Activated B cell treated with CpG ODN at 0.5 μM for 24 hours (primary cell): ENCODE measurements at regions not wholly inside any gene's neighbourhood (a gene's known extent, or its start where the extent isn't known, plus 50 kb on each side); places are given as distances from the start of the nearest gene placed in this dataset.

Experiments used
- ATAC-seq: fragments of 200-7000 bp; cut with Tn5 transposase; one replicate; pipeline ENCODE4 v1.10.0; 2021; ENCODE audit warnings: low read depth, mild to moderate bottlenecking, moderate library complexity
- CTCF ChIA-PET: fragments of 350-600 bp; sonication (Branson Sonifier 250); formaldehyde crosslinking; loops from one replicate; lab custom pipeline; 2021; ENCODE audit warnings: antibody characterized with exemption; lab: Charles Lee
- POLR2A ChIA-PET: fragments of 350-600 bp; sonication (Branson Sonifier 250); formaldehyde crosslinking; loops from one replicate; lab custom pipeline; 2021; ENCODE audit warnings: antibody characterized with exemption; lab: Charles Lee
- DNase-seq: peaks from one replicate; pipeline ENCODE4 v3.0.0; 2022
- H3K27ac Mint-ChIP-seq: one replicate; pipeline ENCODE4 v1.8.0; 2020; ENCODE audit warnings: mixed read lengths
- H3K27me3 Mint-ChIP-seq: one replicate; pipeline ENCODE4 v1.8.0; 2021; ENCODE audit warnings: mixed read lengths
- H3K36me3 Mint-ChIP-seq: one replicate; pipeline ENCODE4 v1.8.0; 2021; ENCODE audit warnings: low read depth, mixed read lengths
- H3K4me1 Mint-ChIP-seq: one replicate; pipeline ENCODE4 v1.8.0; 2021; ENCODE audit warnings: mixed read lengths
- H3K4me3 Mint-ChIP-seq: one replicate; pipeline ENCODE4 v1.8.0; 2020; ENCODE audit warnings: mild to moderate bottlenecking, mixed read lengths
- H3K9me3 Mint-ChIP-seq: one replicate; pipeline ENCODE4 v1.8.0; 2020; ENCODE audit warnings: mixed read lengths
- intact Hi-C: fragments of 100-400 bp; cut with micrococcal nuclease; formaldehyde crosslinking; loops from one replicate; pipeline ENCODE4 v1.15.1; 2024
- TF ChIP-seq, protein P1 (sequence below): fragments of 200-600 bp; IDR thresholded peaks from one replicate; pipeline ENCODE4 v1.8.0; 2022; ENCODE audit warnings: antibody characterized with exemption, mild to moderate bottlenecking

- H3K27me3 Mint-ChIP-seq: no peaks in the 10 kb centered on the region
- no peaks in the 10 kb centered on the region for H3K4me1 Mint-ChIP-seq
- H3K27ac Mint-ChIP-seq: no peak overlapping the region
- no peak overlapping the region for H3K4me3 Mint-ChIP-seq
- no peaks in the 10 kb centered on the region for H3K36me3 Mint-ChIP-seq
- peaks cover 4% of the 10 kb centered on the region for H3K9me3 Mint-ChIP-seq
- POLR2A ChIA-PET: no interaction called here
- CTCF ChIA-PET: interaction anchor here (0.7 kb wide), 1 partner anchor 16 kb away, joined by 3 read pairs; no protein-coding TSS in a partner anchor
- ATAC-seq: no peak
- DNase-seq: no peak
- TF ChIP-seq, protein P1, sequence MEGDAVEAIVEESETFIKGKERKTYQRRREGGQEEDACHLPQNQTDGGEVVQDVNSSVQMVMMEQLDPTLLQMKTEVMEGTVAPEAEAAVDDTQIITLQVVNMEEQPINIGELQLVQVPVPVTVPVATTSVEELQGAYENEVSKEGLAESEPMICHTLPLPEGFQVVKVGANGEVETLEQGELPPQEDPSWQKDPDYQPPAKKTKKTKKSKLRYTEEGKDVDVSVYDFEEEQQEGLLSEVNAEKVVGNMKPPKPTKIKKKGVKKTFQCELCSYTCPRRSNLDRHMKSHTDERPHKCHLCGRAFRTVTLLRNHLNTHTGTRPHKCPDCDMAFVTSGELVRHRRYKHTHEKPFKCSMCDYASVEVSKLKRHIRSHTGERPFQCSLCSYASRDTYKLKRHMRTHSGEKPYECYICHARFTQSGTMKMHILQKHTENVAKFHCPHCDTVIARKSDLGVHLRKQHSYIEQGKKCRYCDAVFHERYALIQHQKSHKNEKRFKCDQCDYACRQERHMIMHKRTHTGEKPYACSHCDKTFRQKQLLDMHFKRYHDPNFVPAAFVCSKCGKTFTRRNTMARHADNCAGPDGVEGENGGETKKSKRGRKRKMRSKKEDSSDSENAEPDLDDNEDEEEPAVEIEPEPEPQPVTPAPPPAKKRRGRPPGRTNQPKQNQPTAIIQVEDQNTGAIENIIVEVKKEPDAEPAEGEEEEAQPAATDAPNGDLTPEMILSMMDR: no peak
- intact Hi-C loops: loop anchor here (10.0 kb wide), 1 partner anchor 63 kb away; no protein-coding TSS in a partner anchor
Measured at GRCh38 chr11:25928076-25928475, 403.9 kb upstream of the ANO3 start.

DNA sequence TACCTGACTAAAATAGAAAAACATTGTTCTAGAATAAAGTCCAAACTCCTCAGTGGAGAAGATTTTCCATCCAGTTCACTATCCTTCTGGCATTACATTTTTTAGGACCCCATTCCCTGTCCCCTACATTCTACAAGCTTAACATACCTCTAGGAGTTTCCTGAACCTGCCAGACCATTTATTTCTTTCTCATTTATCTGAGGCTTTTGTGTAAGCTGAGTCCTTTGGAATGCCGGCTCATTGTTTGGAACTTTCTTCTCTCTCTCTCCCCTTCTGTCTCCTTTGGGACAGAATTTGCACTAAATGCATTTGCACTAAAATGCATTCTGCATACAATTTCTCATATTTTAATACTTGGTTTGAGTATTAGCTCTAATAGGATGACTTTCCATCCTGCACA lies 393.0 kb upstream of the ANO3 start:
- DNase-seq (no peak), ATAC-seq (no peak)
- POLR2A ChIA-PET: no interaction called here
- H3K4me3 Mint-ChIP-seq: no peak overlapping the region
- intact Hi-C loops: no loop called here
- no peaks in the 10 kb centered on the region for H3K4me1 Mint-ChIP-seq
- CTCF ChIA-PET: no interaction called here
- no peaks in the 10 kb centered on the region for H3K27me3 Mint-ChIP-seq
- no peaks in the 10 kb centered on the region for H3K9me3 Mint-ChIP-seq
- no peaks in the 10 kb centered on the region for H3K36me3 Mint-ChIP-seq
- no peak overlapping the region for H3K27ac Mint-ChIP-seq
- TF ChIP-seq, protein P1: no peak

DNA sequence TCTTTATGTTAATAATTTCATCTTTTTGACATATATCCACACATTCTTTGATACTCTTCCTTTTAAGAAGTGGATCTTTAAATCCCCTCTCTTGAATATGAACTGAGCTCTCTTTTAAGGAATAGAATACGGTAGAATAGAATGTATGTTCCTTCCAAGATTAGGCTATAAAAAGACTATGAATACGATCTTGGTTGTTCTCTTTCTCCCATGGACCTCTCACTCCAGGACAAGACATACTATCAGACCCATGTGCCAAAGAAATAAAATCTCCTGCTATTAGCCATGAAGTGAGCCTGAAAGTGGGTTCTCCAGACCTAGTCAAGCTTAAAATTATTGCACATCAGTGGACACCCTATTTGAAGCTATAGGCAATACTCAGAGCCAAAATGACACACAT lies 392.2 kb upstream of the ANO3 start:
- DNase-seq (no peak), ATAC-seq (no peak)
- no peak overlapping the region for H3K27ac Mint-ChIP-seq
- H3K27me3 Mint-ChIP-seq: no peaks in the 10 kb centered on the region
- CTCF ChIA-PET: no interaction called here
- intact Hi-C loops: no loop called here
- POLR2A ChIA-PET: no interaction called here
- TF ChIP-seq, protein P1: no peak
- H3K9me3 Mint-ChIP-seq: no peaks in the 10 kb centered on the region
- no peaks in the 10 kb centered on the region for H3K4me1 Mint-ChIP-seq
- no peaks in the 10 kb centered on the region for H3K36me3 Mint-ChIP-seq
- no peak overlapping the region for H3K4me3 Mint-ChIP-seq

- no peak overlapping the region for H3K27ac Mint-ChIP-seq
- ChIA-PET POLR2A (no interaction called here), CTCF (no interaction called here)
- DNase-seq (no peak), ATAC-seq (no peak)
- H3K27me3 Mint-ChIP-seq: no peaks in the 10 kb centered on the region
- no peaks in the 10 kb centered on the region for H3K36me3 Mint-ChIP-seq
- H3K4me3 Mint-ChIP-seq: no peak overlapping the region
- H3K9me3 Mint-ChIP-seq: no peaks in the 10 kb centered on the region
- intact Hi-C loops: no loop called here
- H3K4me1 Mint-ChIP-seq: no peaks in the 10 kb centered on the region
- TF ChIP-seq, protein P1: no peak
Measured at GRCh38 chr11:25941353-25941752, 390.6 kb upstream of the ANO3 start.

- Mint-ChIP-seq H3K27ac (no peak overlapping the region), H3K4me3 (no peak overlapping the region), H3K4me1 (no peaks in the 10 kb centered on the region), H3K36me3 (no peaks in the 10 kb centered on the region), H3K27me3 (no peaks in the 10 kb centered on the region), H3K9me3 (no peaks in the 10 kb centered on the region)
- ChIA-PET POLR2A (no interaction called here), CTCF (no interaction called here)
- DNase-seq (no peak), ATAC-seq (no peak)
- intact Hi-C loops: no loop called here
- TF ChIP-seq, protein P1: no peak
Measured at GRCh38 chr11:25943031-25943430, 388.9 kb upstream of the ANO3 start.
